Activated CD8-positive, alpha-beta T cell treated with anti-CD3 and anti-CD28 coated beads for 36 hours (primary cell): ENCODE measurements at regions not wholly inside any gene's neighbourhood (a gene's known extent, or its start where the extent isn't known, plus 50 kb on each side); places are given as distances from the start of the nearest gene placed in this dataset.
A peak's percentile ranks its signal among the peaks of the same experiment; 100 is the strongest.

Source experiments
- ATAC-seq: fragments of 200-7000 bp; cut with Tn5 transposase; one replicate; pipeline ENCODE4 v1.10.0; 2021; ENCODE audit warnings: mild to moderate bottlenecking, moderate library complexity
- CTCF ChIA-PET: fragments of 350-600 bp; sonication (Branson Sonifier 250); formaldehyde crosslinking; loops from one replicate; lab custom pipeline; 2021; ENCODE audit warnings: antibody characterized with exemption; lab: Charles Lee
- POLR2A ChIA-PET: fragments of 350-600 bp; sonication (Branson Sonifier 250); formaldehyde crosslinking; loops from one replicate; lab custom pipeline; 2021; ENCODE audit warnings: antibody characterized with exemption; lab: Charles Lee
- DNase-seq: peaks from one replicate; pipeline ENCODE4 v3.0.0-alpha.2; 2020
- H3K27ac Mint-ChIP-seq: one replicate; pipeline ENCODE4 v1.8.0; 2021; ENCODE audit warnings: mild to moderate bottlenecking, mixed read lengths
- H3K27me3 Mint-ChIP-seq: one replicate; pipeline ENCODE4 v1.8.0; 2021; ENCODE audit warnings: mixed read lengths
- H3K36me3 Mint-ChIP-seq: one replicate; pipeline ENCODE4 v1.8.0; 2021; ENCODE audit warnings: low read depth, mixed read lengths
- H3K4me1 Mint-ChIP-seq: one replicate; pipeline ENCODE4 v1.8.0; 2021; ENCODE audit warnings: low read depth, mixed read lengths
- H3K4me3 Mint-ChIP-seq: one replicate; pipeline ENCODE4 v1.8.0; 2021; ENCODE audit warnings: mild to moderate bottlenecking, moderate library complexity, mixed read lengths
- H3K9me3 Mint-ChIP-seq: one replicate; pipeline ENCODE4 v1.8.0; 2021; ENCODE audit warnings: mixed read lengths
- intact Hi-C: fragments of 100-400 bp; cut with micrococcal nuclease; formaldehyde crosslinking; loops from one replicate; pipeline ENCODE4 v1.10.0; 2022
- TF ChIP-seq, protein P1 (sequence below): fragments of 200-600 bp; IDR thresholded peaks from one replicate; pipeline ENCODE4 v1.8.0; 2022; ENCODE audit warnings: antibody characterized with exemption, mild to moderate bottlenecking

DNA sequence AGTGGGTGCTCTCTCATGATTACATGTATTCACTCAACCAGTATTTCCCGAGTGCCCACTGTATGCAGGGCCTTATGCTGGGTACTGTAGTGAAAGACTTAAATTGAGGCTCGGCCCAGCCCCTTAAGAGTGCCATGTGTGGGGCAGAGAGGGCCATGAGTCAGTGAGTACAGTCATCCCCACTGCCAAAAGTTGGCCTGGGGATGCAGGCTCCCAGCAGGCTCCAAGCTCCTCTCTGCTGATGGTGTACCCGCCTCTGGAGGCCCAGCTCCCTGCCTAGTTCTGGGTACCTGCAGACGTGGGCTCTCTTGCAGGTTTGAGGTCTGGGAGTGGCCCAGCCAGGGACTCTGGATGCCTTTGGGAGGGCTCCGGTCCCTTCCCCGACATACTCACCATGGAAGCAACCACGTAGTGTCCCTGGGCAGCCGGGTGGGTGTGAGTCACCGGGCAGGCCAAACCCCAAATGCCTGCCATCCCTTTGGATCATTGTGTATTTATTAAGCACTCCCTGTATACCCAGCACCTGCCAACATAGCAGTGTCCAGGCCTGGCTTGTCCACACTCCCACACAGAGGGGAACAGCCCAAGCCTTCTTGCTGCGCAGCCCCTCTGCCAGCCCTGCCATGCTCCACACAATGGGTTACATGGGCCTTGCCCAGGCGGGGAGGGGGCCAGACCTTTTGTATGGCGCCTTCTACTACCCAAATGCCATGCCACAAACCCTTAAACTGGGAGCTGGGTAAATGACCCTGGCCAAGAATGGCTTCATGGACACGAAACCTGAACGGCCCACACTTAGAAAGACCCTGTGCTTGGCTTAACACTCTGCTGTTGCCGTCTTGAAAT, 153.6 kb downstream of the VEGFA start:
- H3K27ac Mint-ChIP-seq: peak overlapping the region; percentile 25
- POLR2A ChIA-PET: interaction anchor here (1.1 kb wide), 1 partner anchor 7 kb away, joined by 3 read pairs; no protein-coding TSS in a partner anchor
- H3K36me3 Mint-ChIP-seq: no peaks in the 10 kb centered on the region
- CTCF ChIA-PET: interaction anchor here (1.3 to 1.4 kb wide), 3 partner anchors 10 to 199 kb away, joined by 3 read pairs; no protein-coding TSS in a partner anchor
- DNase-seq (peak; percentile 18), ATAC-seq (peak; percentile 21)
- intact Hi-C loops: no loop called here
- no peak overlapping the region for H3K4me3 Mint-ChIP-seq
- H3K9me3 Mint-ChIP-seq: no peaks in the 10 kb centered on the region
- H3K4me1 Mint-ChIP-seq: peaks cover 40% of the 10 kb centered on the region
- TF ChIP-seq, protein P1, sequence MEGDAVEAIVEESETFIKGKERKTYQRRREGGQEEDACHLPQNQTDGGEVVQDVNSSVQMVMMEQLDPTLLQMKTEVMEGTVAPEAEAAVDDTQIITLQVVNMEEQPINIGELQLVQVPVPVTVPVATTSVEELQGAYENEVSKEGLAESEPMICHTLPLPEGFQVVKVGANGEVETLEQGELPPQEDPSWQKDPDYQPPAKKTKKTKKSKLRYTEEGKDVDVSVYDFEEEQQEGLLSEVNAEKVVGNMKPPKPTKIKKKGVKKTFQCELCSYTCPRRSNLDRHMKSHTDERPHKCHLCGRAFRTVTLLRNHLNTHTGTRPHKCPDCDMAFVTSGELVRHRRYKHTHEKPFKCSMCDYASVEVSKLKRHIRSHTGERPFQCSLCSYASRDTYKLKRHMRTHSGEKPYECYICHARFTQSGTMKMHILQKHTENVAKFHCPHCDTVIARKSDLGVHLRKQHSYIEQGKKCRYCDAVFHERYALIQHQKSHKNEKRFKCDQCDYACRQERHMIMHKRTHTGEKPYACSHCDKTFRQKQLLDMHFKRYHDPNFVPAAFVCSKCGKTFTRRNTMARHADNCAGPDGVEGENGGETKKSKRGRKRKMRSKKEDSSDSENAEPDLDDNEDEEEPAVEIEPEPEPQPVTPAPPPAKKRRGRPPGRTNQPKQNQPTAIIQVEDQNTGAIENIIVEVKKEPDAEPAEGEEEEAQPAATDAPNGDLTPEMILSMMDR: no peak
- H3K27me3 Mint-ChIP-seq: no peaks in the 10 kb centered on the region

DNA sequence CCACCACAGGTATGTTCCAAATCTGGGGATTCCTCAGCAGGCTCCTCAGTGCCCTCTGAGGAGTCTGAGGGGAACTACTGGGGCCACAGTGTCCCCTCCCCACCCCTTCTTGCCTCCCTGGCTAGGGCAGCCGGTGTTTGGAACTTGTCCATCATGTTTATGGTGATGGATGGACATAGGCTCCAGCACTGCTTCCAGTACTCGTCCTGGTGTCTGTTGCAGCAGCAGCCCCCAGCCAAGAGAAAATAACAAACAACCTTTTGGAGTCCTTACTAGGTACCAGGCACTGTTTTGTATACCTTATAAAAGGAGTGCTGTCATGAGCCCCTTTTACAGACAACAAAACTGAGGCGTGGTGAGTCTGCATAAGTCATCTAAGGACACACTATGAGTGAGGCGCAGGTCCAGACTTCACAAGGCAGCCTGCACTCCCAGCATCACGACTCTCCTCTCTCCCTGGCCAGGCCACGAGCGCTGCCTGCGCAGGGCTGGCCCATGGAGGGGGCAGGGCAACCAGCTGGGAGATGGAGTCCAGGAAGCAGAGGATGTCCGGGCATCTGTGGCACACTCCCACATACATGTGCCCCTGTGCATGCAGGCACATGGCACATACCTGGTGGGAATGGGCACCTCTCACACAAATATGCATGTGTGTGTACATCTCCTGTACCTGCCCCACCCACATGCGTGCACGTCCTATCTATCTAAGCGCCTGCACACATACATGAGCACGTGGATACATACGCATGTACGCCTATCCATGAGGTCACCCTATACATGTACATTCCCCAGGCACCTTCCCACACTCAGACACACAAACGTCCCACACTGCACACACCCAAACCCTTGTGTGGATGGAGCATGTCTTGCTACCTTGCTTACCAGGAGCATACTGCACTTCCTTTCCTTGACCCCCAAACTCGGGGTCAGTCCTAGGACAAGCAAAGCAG, 152.7 kb downstream of the VEGFA start:
- H3K9me3 Mint-ChIP-seq: no peaks in the 10 kb centered on the region
- H3K27ac Mint-ChIP-seq: no peak overlapping the region
- ATAC-seq (no peak), DNase-seq (no peak)
- no peak overlapping the region for H3K4me3 Mint-ChIP-seq
- TF ChIP-seq, protein P1: no peak
- H3K27me3 Mint-ChIP-seq: no peaks in the 10 kb centered on the region
- peaks cover 37% of the 10 kb centered on the region for H3K4me1 Mint-ChIP-seq
- CTCF ChIA-PET: no interaction called here
- H3K36me3 Mint-ChIP-seq: no peaks in the 10 kb centered on the region
- POLR2A ChIA-PET: no interaction called here
- intact Hi-C loops: no loop called here

DNA sequence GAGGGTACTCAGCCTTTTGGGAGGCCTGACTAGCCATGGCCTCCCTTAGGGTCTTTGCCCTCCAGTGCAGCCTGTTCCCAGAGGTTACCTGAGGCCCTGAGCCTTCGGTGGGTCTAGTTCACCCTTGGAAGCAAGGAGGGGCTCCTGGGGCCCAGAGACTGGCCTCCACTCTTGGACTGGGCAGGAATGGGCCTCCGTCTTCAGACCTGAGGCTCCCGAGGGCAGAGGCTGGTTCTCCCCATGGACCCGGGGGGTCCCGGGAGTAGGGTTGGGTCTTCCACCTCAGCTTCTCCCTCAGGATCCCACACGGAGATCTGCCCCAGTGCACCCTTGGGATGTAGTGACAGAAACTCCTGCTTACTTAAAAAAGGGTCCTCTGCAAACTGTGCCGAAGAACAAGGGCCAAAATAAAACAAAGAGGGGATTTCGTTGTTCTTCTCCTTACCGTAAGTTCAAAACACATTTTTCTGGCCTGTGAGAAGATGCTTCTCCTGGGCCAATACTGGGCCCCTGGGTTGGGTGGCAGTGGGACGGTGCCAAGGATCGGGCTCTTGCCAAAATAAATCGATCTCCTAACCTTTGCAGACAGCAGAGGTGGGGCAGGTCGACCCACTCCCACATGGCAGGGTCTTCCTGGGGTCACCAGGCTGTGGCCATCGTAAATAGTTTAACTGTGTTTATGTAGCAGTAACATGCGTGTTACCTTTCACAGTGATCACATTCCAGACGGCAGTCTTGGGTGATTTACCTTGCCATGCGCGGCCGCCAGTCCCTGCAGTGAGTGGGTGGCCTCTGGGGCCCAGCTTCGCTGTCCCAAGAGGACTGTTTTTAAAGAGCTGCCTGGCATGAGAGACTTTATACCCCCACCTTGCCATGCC, 151.8 kb downstream of the VEGFA start:
- TF ChIP-seq, protein P1: no peak
- ATAC-seq: no peak
- POLR2A ChIA-PET: no interaction called here
- no peaks in the 10 kb centered on the region for H3K27me3 Mint-ChIP-seq
- H3K27ac Mint-ChIP-seq: no peak overlapping the region
- H3K4me1 Mint-ChIP-seq: peaks cover 28% of the 10 kb centered on the region
- H3K36me3 Mint-ChIP-seq: no peaks in the 10 kb centered on the region
- H3K4me3 Mint-ChIP-seq: no peak overlapping the region
- intact Hi-C loops: no loop called here
- CTCF ChIA-PET: no interaction called here
- no peak for DNase-seq
- H3K9me3 Mint-ChIP-seq: no peaks in the 10 kb centered on the region

DNA sequence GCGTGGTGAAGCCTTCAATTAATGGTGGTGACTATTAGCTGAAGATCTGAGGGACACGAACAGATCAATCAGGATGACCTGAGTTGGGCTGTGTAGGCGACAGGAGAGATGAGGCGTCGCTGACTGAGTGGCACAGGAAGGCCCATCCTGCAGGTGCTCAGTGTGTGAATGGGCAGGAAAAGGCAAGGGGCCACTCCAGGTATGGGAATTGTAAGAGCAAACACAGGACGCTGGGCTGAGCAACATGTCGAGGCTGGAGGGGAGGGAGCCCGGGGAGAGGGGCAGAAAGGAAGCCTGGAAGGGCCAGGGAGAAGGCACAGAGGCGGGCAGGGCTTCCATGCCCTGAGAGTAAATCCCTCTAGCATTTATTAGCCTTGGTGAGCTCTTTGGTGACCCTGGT, 151.0 kb downstream of the VEGFA start:
- POLR2A ChIA-PET: no interaction called here
- TF ChIP-seq, protein P1: no peak
- H3K9me3 Mint-ChIP-seq: no peaks in the 10 kb centered on the region
- intact Hi-C loops: no loop called here
- ATAC-seq (no peak), DNase-seq (no peak)
- H3K27me3 Mint-ChIP-seq: no peaks in the 10 kb centered on the region
- H3K27ac Mint-ChIP-seq: no peak overlapping the region
- CTCF ChIA-PET: no interaction called here
- H3K4me3 Mint-ChIP-seq: no peak overlapping the region
- H3K36me3 Mint-ChIP-seq: no peaks in the 10 kb centered on the region
- H3K4me1 Mint-ChIP-seq: peaks cover 21% of the 10 kb centered on the region
